GM21619 (cell line): ENCODE measurements at regions not wholly inside any gene's neighbourhood (a gene's known extent, or its start where the extent isn't known, plus 50 kb on each side); places are given as distances from the start of the nearest gene placed in this dataset.

Source experiments
- ATAC-seq: cut with Tn5 transposase; IDR thresholded peaks from one replicate; pipeline ENCODE4 v1.9.1; 2021; ENCODE audit not compliant: unreplicated experiment

GRCh38 chr10:10915215-10915614, 102.5 kb upstream of the CELF2 start:
- no peak for ATAC-seq

- ATAC-seq, result no peak
Observed at GRCh38 chr10:10917031-10917430, 100.6 kb upstream of the CELF2 start.

DNA sequence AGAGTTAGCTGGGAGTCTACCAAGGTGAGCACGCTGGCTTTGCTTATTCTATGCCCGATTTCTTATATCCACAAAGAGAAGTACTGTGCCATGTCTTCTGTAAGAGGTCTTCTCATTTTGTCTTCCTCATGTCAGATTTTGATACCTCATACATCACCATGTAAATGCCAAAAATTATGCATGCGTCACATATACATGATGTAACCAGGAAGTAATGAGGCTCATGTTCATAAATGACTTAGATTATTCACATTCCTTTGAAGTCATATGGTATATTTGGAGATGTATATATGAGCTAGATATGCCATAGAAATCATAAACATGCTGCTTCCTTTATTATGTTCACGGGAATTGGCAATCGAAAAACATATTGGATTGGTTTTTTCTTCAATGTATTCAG, 97.7 kb upstream of the CELF2 start:
- no peak for ATAC-seq

DNA sequence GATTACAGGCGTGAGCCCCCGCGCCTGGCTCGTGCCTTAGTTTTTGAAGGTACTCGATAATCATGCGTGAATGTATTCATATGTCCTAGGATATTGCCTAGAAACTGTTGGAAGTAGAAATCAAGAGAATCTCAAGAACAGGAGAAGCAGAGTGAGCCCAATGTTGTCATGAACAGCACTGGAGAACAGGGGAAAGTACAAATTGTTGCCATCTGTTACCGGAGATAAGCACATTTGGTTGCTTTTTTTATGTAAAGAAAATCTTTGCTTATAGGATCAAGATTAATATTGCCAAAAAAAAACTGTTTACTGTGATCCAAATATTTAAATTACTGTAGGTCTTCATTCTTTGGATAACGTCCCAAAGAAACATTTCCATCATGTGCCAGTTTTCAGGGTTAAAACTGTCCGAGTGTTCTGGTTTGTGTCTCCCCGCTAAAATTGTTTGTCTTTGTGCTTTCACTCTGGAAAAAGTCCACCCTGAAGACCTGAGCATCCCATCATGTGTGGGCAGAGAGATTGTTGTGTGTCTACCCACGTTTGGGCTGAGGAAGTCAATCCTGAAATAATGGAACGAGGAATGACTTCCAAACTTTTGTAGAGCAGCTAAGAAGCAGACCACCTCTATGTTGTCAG, 95.7 kb upstream of the CELF2 start:
- no peak for ATAC-seq

GRCh38 chr10:10923029-10923651, 94.5 kb upstream of the CELF2 start:
- ATAC-seq, result no peak

- no peak for ATAC-seq
Observed at GRCh38 chr10:10925667-10926066, 92.0 kb upstream of the CELF2 start.

- ATAC-seq, result no peak
Observed at GRCh38 chr10:10927608-10928007, 90.1 kb upstream of the CELF2 start.

DNA sequence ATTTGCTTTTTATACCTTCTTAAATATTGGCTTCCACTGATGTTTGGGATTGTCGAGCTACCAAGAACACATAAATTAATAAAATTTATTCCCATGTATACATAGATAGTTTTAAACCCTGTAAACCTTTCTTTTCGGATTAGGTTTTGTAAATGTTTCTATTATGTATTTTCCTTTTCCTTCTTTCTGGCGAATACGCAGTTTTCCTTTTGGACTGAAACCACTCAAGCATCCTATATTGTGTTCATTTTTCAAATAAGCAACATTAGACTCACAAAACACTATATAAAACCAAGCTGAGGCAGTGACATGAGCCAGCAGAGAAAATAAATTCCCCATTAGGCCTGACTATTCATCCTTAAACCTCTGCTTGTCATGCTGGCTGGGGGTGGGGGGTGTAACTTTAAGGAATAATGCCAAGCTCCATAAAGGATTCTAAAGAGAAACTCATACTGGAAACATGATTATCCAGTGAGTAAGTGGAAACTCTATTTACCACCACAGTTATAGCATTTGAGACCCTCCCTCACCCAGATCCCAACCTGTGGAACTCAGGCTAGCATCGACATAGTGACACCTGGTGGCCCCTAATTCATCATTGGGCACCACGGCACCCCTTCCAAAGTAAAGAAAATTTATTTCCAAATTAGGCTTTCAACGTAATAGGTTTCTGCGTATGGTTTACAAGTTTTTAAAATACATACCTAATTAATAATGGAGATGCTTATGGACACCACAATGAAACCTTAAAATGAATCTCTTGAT, 86.5 kb upstream of the CELF2 start:
- ATAC-seq, result no peak

DNA sequence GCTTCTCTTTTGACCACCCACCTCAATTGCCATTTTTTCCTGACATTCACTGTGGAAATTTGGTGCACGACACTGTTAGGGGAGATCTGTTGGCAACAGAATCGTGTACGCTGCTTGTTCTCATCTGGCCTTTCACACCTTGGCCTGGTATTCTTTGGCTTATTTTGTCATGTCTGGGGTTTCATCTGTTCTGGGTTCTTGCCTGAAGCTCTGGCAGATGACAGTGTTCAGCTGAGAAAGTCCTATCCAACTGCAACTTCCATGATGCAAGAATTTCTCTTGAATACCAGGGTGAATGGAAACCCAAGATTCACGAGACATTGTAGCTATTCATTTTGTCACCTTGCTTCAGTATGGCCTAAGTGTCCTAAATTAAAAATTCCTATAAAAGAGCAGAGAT, 82.6 kb upstream of the CELF2 start:
- ATAC-seq, result no peak

- ATAC-seq, result no peak
Observed at GRCh38 chr10:10938676-10939075, 79.0 kb upstream of the CELF2 start.

DNA sequence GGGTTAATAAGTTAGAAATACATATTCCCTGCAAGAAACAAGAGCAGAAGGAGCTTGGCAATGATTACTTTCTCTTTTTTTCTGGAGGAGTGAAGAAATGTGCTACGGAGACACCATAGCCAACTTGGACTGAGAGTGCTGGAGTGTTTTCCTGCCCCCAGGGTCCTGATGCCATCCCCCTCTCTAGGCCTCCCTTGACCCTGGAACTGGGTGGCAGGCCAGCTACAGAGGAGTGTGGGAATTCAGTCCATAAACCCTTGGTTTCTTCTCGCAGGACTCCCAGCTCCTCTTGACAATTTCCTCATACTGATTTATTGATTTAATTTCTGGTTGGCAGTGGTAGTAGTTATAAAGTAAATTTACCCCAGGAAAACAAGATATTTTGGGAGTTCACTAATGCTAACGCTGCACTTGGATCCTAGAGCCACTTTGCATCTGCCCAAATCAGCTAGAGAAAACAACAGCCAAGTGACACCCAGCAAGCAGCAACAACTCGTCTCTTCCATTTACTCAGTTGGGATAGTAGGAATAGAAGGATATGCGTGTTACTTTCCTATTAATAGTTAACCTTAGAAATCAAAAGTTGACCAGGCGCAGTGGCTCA, 76.4 kb upstream of the CELF2 start:
- ATAC-seq, result no peak

DNA sequence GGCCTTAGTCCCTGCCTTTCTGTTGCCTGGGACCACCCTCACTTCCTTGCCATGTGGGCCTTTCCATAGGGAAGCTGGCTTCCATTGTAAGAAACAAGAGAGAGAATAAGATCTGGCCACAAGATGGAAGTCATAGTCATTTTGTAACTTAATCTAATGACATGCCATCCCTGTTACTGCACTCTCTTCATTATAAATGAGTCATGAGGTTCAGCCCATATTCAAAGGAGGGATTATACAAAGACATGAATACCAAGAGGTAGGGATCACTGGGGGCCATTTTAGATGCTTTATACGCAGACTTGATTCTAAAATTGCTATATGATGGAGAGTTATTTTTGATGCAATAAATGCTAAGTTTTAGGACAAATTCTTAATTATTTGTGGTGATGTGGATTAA, 75.2 kb upstream of the CELF2 start:
- ATAC-seq, result no peak

DNA sequence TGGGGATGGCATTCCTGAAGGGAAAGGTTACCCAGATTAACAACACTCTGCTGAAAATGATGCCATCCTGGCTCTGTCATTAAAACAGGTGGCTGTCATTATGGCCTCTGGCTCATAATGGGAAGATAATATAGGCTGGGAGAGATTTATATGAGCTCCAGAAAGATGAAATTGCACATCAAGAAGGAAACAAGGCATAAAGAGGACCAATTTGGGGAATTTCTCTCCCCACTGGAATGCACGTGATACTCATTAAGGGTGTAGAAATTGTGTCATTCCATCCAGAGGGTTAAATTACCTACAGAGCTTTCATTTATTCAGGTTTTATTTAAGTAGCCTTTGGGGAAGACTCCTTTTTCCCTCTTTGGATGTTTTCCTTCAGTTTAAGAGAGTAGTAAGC, 71.6 kb upstream of the CELF2 start:
- ATAC-seq, result no peak

DNA sequence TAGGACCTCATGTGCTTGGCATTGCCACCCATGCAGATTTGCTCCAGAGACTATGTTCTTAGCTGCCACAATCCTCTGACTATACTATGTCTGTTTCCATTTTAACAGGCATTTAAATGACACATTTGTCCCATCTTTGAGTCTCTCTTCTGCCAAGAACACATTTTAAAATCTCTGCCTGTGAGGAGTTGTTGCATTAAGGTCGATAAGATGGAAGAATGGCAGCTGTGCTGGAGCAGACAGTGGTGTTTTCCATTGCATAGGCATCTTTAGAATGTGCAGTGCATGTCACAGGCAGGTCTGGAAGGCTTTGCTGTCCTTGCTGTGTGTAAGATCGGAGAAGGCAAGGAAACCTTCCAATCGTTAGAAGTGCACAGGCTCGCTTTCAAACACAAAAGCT, 70.9 kb upstream of the CELF2 start:
- ATAC-seq, result no peak

DNA sequence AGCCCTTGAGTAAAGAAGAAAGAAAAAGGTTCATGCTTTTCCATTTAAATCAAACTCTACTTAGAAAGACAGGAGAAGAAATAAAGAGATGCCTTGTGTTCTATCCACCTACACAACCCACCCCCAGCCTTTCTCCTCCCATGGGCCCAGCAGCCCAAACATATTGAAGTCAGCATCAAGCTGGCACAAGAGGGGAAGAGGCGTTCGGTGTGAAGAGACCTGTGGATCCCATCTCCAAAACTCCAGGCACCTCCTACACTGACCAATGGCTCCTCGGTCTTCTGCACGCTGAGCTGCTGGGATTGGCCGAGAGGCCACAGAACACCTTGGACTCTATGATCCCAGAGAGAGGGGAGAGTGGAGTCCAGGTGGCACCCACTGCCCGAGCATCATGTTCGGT, 66.0 kb upstream of the CELF2 start:
- no peak for ATAC-seq

GRCh38 chr10:10952800-10953199, 64.9 kb upstream of the CELF2 start:
- ATAC-seq, result no peak

GRCh38 chr10:10956681-10957542, 60.8 kb upstream of the CELF2 start:
- no peak for ATAC-seq

- ATAC-seq, result no peak
Observed at GRCh38 chr10:10958041-10958440, 59.6 kb upstream of the CELF2 start.

- peak; percentile 75 for ATAC-seq
Observed at GRCh38 chr10:10959666-10960065, 58.0 kb upstream of the CELF2 start.

- ATAC-seq, result no peak
Observed at GRCh38 chr10:10960534-10960933, 57.1 kb upstream of the CELF2 start.

GRCh38 chr10:10961072-10961471, 56.6 kb upstream of the CELF2 start:
- ATAC-seq, result no peak
